HepG2 (cell line): ENCODE measurements at regions not wholly inside any gene's neighbourhood (a gene's known extent, or its start where the extent isn't known, plus 50 kb on each side); places are given as distances from the start of the nearest gene placed in this dataset.

Source experiments
- ATAC-seq: fragments of 200-7000 bp; cut with Tn5 transposase; 3 replicates; pipeline ENCODE4 v1.9.1; 2020; ENCODE audit warnings: mild to moderate bottlenecking, moderate library complexity
- BruUV-seq: library from RNA; stranded (reverse); fragments of 400-500 nt; replicated peaks from 2 replicates; lab custom pipeline; 2021; lab: Mats Ljungman, UMichigan
- CTCF ChIA-PET: fragments of 300-600 bp; formaldehyde crosslinking; extraction: SDS; loops from one replicate; lab custom pipeline; 2021; ENCODE audit warnings: low total read pairs, inconsistent platforms, low intra/inter-chr PET ratio; lab: Yijun Ruan, JAX
- POLR2A ChIA-PET: fragments of 350-600 bp; sonication (Branson Sonifier 250); formaldehyde crosslinking; loops from one replicate; lab custom pipeline; 2020; ENCODE audit warnings: antibody characterized with exemption, inconsistent platforms; lab: Yijun Ruan, JAX
- DNase-seq: peaks from one replicate; pipeline ENCODE4 v3.0.0-alpha.2; 2015; ENCODE audit warnings: low spot score
- FAIRE-seq: peaks from 3 replicates; lab custom pipeline; 2011; peaks lifted over from hg19 to GRCh38; lab: Jason Lieb, UNC
- H2AFZ ChIP-seq: one replicate; pipeline ENCODE4 v1.6.1; 2011; ENCODE audit warnings: low read length, inconsistent platforms
- H3K27ac ChIP-seq: fragments of 300-600 bp; 3 replicates; pipeline ENCODE4 v1.8.0; 2011; ENCODE audit warnings: mixed run types, mild to moderate bottlenecking, mixed read lengths, low read length, inconsistent platforms; ENCODE audit not compliant: insufficient read depth; ENCODE audit errors: extremely low read length
- H3K27me3 ChIP-seq, 2 experiments: fragments of 200-600 bp in 1 of 2; 2 replicates in 1 of 2; 3 replicates in 1 of 2; pipeline versions ENCODE4 v1.6.0 to v1.8.0; 2011; ENCODE audit warnings: low read length in 2 of 2, mild to moderate bottlenecking in 2 of 2, moderate library complexity in 2 of 2, inconsistent platforms in 1 of 2; ENCODE audit not compliant: insufficient read depth in 2 of 2, control insufficient read depth in 1 of 2
- H3K36me3 ChIP-seq, 2 experiments: fragments of 200-600 bp in 1 of 2; replicated peaks in 1 of 2; 2 replicates in 1 of 2; 3 replicates in 1 of 2; pipeline versions ENCODE4 v1.5.1 to v1.8.0; 2011; ENCODE audit warnings: low read length in 2 of 2, inconsistent platforms in 1 of 2; ENCODE audit not compliant: insufficient read depth in 2 of 2, control insufficient read depth in 1 of 2
- H3K4me1 ChIP-seq: 2 replicates; pipeline ENCODE4 v1.5.1; 2012; ENCODE audit warnings: low read length, inconsistent platforms; ENCODE audit not compliant: insufficient read depth
- H3K4me2 ChIP-seq: 2 replicates; pipeline ENCODE4 v1.6.0; 2011; ENCODE audit warnings: low read depth, low read length, inconsistent platforms
- H3K4me3 ChIP-seq, 3 experiments: fragments of 200-600 bp in 1 of 3; sonication (generic), shearing (Covaris generic) in 1 of 3; replicated peaks in 1 of 3; 2 replicates each; pipeline ENCODE4 v1.5.1; 2011 to 2016; ENCODE audit warnings: low read length in 3 of 3, inconsistent platforms in 2 of 3, low read depth in 2 of 3, mild to moderate bottlenecking in 2 of 3, control low read depth in 1 of 3, mixed read lengths in 1 of 3; ENCODE audit not compliant: insufficient read depth in 1 of 3
- H3K79me2 ChIP-seq: one replicate; pipeline ENCODE4 v1.6.1; 2011; ENCODE audit warnings: low read length, inconsistent platforms; ENCODE audit not compliant: insufficient read depth
- H3K9ac ChIP-seq: 2 replicates; pipeline ENCODE4 v1.6.0; 2011; ENCODE audit warnings: mild to moderate bottlenecking, low read depth, low read length, inconsistent platforms; ENCODE audit not compliant: insufficient read depth
- H3K9me3 ChIP-seq: 2 replicates; pipeline ENCODE4 v1.5.1; 2012; ENCODE audit warnings: mild to moderate bottlenecking, low read length
- H4K20me1 ChIP-seq: 2 replicates; pipeline ENCODE4 v1.6.0; 2011; ENCODE audit warnings: inconsistent platforms, mild to moderate bottlenecking, low read length, moderate library complexity; ENCODE audit not compliant: insufficient read depth
- BCL3 ChIP-seq: sonication (generic); formaldehyde crosslinking; IDR thresholded peaks from 2 replicates; pipeline ENCODE4 v1.5.1; 2020; ENCODE audit warnings: mild to moderate bottlenecking, missing genetic modification reagents, moderate library complexity
- BCL6 ChIP-seq: IDR thresholded peaks from 2 replicates; pipeline ENCODE4 v1.6.1; 2016; ENCODE audit warnings: missing genetic modification reagents, missing compliant biosample characterization
- ETV5 ChIP-seq: IDR thresholded peaks from 2 replicates; pipeline ENCODE4 v1.6.1; 2018; ENCODE audit warnings: missing biosample characterization, missing genetic modification reagents, inconsistent platforms, borderline replicate concordance
- GFI1 ChIP-seq: sonication (generic); formaldehyde crosslinking; IDR thresholded peaks from 2 replicates; pipeline ENCODE4 v1.5.0; 2020; ENCODE audit warnings: missing genetic modification reagents, mild to moderate bottlenecking, borderline replicate concordance
- MTF1 ChIP-seq: sonication (generic); formaldehyde crosslinking; IDR thresholded peaks from 2 replicates; pipeline ENCODE4 v1.5.0; 2020; ENCODE audit warnings: missing genetic modification reagents
- SRSF4 ChIP-seq: fragments of 200-400 bp; formaldehyde crosslinking; IDR thresholded peaks from one replicate; pipeline ENCODE4 v1.6.1; 2018; ENCODE audit warnings: mild to moderate bottlenecking, low read depth, low read length, moderate library complexity; ENCODE audit not compliant: poor library complexity, severe bottlenecking
- XBP1 ChIP-seq: sonication (generic); formaldehyde crosslinking; IDR thresholded peaks from 2 replicates; pipeline ENCODE4 v1.5.0; 2020; ENCODE audit warnings: missing genetic modification reagents
- ZFP37 ChIP-seq: sonication (generic); formaldehyde crosslinking; IDR thresholded peaks from 2 replicates; pipeline ENCODE4 v1.4.0; 2020; ENCODE audit warnings: missing genetic modification reagents, borderline replicate concordance
- ZNF543 ChIP-seq: sonication (generic); formaldehyde crosslinking; IDR thresholded peaks from 2 replicates; pipeline ENCODE4 v1.4.0; 2020; ENCODE audit warnings: mild to moderate bottlenecking, missing genetic modification reagents
- ZNF572 ChIP-seq: sonication (generic); formaldehyde crosslinking; IDR thresholded peaks from 2 replicates; pipeline ENCODE4 v1.5.1; 2020; ENCODE audit warnings: mild to moderate bottlenecking, missing genetic modification reagents
- ZNF761 ChIP-seq: sonication (generic); formaldehyde crosslinking; conservative IDR thresholded peaks from 2 replicates; pipeline ENCODE4 v1.4.0; 2020; ENCODE audit warnings: mild to moderate bottlenecking, missing genetic modification reagents
- ZNF788 ChIP-seq: sonication (generic); formaldehyde crosslinking; IDR thresholded peaks from 2 replicates; pipeline ENCODE4 v1.5.0; 2020; ENCODE audit warnings: mild to moderate bottlenecking, missing genetic modification reagents, borderline replicate concordance
- WGBS: methylation state at CpG from one replicate; pipeline ENCODE4 v1.1.6; 2017; ENCODE audit warnings: low lambda C conversion rate; 5-methylcytosine and 5-hydroxymethylcytosine counted together
- in situ Hi-C: cut with HindIII; loops from 2 replicates; pipeline ENCODE4 v1.10.0; 2017; ENCODE audit warnings: low pct_unique_long_range_greater_than_20kb; ENCODE audit not compliant: extremely low pct_ligation_motif_present
- intact Hi-C: fragments of 100-400 bp; cut with micrococcal nuclease; formaldehyde crosslinking; loops from one replicate; pipeline ENCODE4 v1.10.0; 2022; ENCODE audit not compliant: unreplicated experiment

- TF ChIP-seq BCL3 (CRISPR knock-in tag) = no peak
These were observed 514.8 kb upstream of the NOX3 start (continued) for GRCh38 chr6:155970472-155970871.

GRCh38 chr6:155968921-155969320 is 513.3 kb upstream of the NOX3 start:
- WGBS = 86% methylated on average over 1 of the region's 1 CpG

More at GRCh38 chr6:155968921-155969320, 513.3 kb upstream of the NOX3 start:
- H2AFZ ChIP-seq = no peak overlapping the region
- DNase-seq = no peak
- in situ Hi-C loops (no loop called here), intact Hi-C loops (no loop called here)
- H3K4me1 ChIP-seq = peaks cover 10% of the 10 kb centered on the region; the same call in 1 of the 2 replicates
- CTCF ChIA-PET = no interaction called here
- TF ChIP-seq SRSF4 = no peak
- TF ChIP-seq ZNF572 (CRISPR knock-in tag) = no peak
- no peak for TF ChIP-seq ETV5 (CRISPR knock-in tag)
- TF ChIP-seq ZNF543 (CRISPR knock-in tag) = no peak
- TF ChIP-seq MTF1 (CRISPR knock-in tag) = no peak
- TF ChIP-seq GFI1 = no peak
- TF ChIP-seq ZNF761 = no peak
- no peak for TF ChIP-seq XBP1
- no peak for TF ChIP-seq BCL3 (CRISPR knock-in tag)
- no peak for TF ChIP-seq BCL6
- no peak for TF ChIP-seq ZNF788
- TF ChIP-seq ZFP37 (CRISPR knock-in tag) = no peak
- no peaks in the 10 kb centered on the region for H3K79me2 ChIP-seq
- H3K27me3 ChIP-seq = no peaks in the 10 kb centered on the region
- H3K36me3 ChIP-seq = no peaks in the 10 kb centered on the region
- no peak for ATAC-seq
- no peaks in the 10 kb centered on the region for H4K20me1 ChIP-seq
- no peak for FAIRE-seq
- no peak overlapping the region for H3K4me3 ChIP-seq
- H3K9me3 ChIP-seq = no peaks in the 10 kb centered on the region
- H3K27ac ChIP-seq = no peak overlapping the region
- BruUV-seq = no TSS peak
- POLR2A ChIA-PET = no interaction called here
- no peak overlapping the region for H3K9ac ChIP-seq
- H3K4me2 ChIP-seq = no peak overlapping the region
